Inflammatory macrophage (primary cell): ENCODE measurements at regions not wholly inside any gene's neighbourhood (a gene's known extent, or its start where the extent isn't known, plus 50 kb on each side); places are given as distances from the start of the nearest gene placed in this dataset.
"Not testable (repeated sequence)": the region's sequence is repeated elsewhere in the genome, so short reads cannot be mapped to it uniquely, and the experiment has no call there.

Source experiments
- DNase-seq, 2 donors: peaks; one replicate each; pipeline ENCODE4 v3.0.0-alpha.2; 2020 to 2022

GRCh38 chr4:3866813-3867129, 100.6 kb downstream of the ADRA2C start:
- no peak for DNase-seq

GRCh38 chr4:3867403-3868100, 101.4 kb downstream of the ADRA2C start:
- DNase-seq = no peak

GRCh38 chr4:3868211-3869173, 102.3 kb downstream of the ADRA2C start:
- DNase-seq = no peak

GRCh38 chr4:3869174-3869572, 103.0 kb downstream of the ADRA2C start:
- DNase-seq = no peak

GRCh38 chr4:3869661-3870566, 103.7 kb downstream of the ADRA2C start:
- DNase-seq = no peak

GRCh38 chr4:3870567-3870962, 104.4 kb downstream of the ADRA2C start:
- no peak for DNase-seq

- no peak for DNase-seq
These were observed 105.1 kb downstream of the ADRA2C start for GRCh38 chr4:3871181-3871852.

- no peak for DNase-seq
These were observed 106.0 kb downstream of the ADRA2C start for GRCh38 chr4:3871881-3872833.

GRCh38 chr4:3872834-3873313, 106.7 kb downstream of the ADRA2C start:
- no peak for DNase-seq

GRCh38 chr4:3873408-3874027, 107.3 kb downstream of the ADRA2C start:
- no peak for DNase-seq

GRCh38 chr4:3874028-3874415, 107.8 kb downstream of the ADRA2C start:
- no peak for DNase-seq

- no peak for DNase-seq
These were observed 108.4 kb downstream of the ADRA2C start for GRCh38 chr4:3874525-3875110.

- no peak for DNase-seq
These were observed 109.3 kb downstream of the ADRA2C start for GRCh38 chr4:3875466-3875865.

GRCh38 chr4:3876057-3876845, 110.1 kb downstream of the ADRA2C start:
- DNase-seq = not testable (repeated sequence)

GRCh38 chr4:3877236-3877635, 111.1 kb downstream of the ADRA2C start:
- DNase-seq = no peak

- DNase-seq = no peak
These were observed 111.7 kb downstream of the ADRA2C start for GRCh38 chr4:3877868-3878267.

- DNase-seq = no peak
These were observed 112.5 kb downstream of the ADRA2C start for GRCh38 chr4:3878678-3879077.

GRCh38 chr4:3879681-3880614, 113.8 kb downstream of the ADRA2C start:
- no peak for DNase-seq
